Mesothelial cell of epicardium (in vitro differentiated cells): ENCODE measurements at regions not wholly inside any gene's neighbourhood (a gene's known extent, or its start where the extent isn't known, plus 50 kb on each side); places are given as distances from the start of the nearest gene placed in this dataset.
"Not testable (repeated sequence)": the region's sequence is repeated elsewhere in the genome, so short reads cannot be mapped to it uniquely, and the experiment has no call there.

ENCODE experiments used
- DNase-seq, 2 experiments: peaks; one replicate each; pipeline ENCODE4 v3.0.0; 2021; ENCODE audit warnings: low spot score in 2 of 2; ENCODE audit not compliant: unreplicated experiment in 2 of 2
- H3K27ac Mint-ChIP-seq: 2 replicates; pipeline ENCODE4 v1.8.0; 2021; ENCODE audit warnings: mixed read lengths
- H3K27me3 Mint-ChIP-seq: 2 replicates; pipeline ENCODE4 v1.8.0; 2021; ENCODE audit warnings: low read depth, mixed read lengths
- H3K36me3 Mint-ChIP-seq: 2 replicates; pipeline ENCODE4 v1.8.0; 2021; ENCODE audit warnings: mixed read lengths
- H3K4me1 Mint-ChIP-seq: 2 replicates; pipeline ENCODE4 v1.8.0; 2021; ENCODE audit warnings: mixed read lengths
- H3K4me3 Mint-ChIP-seq: 2 replicates; pipeline ENCODE4 v1.8.0; 2021; ENCODE audit warnings: mild to moderate bottlenecking, moderate library complexity, mixed read lengths
- H3K9me3 Mint-ChIP-seq: 2 replicates; pipeline ENCODE4 v1.8.0; 2021; ENCODE audit warnings: mixed read lengths
- CTCF ChIP-seq: fragments of 200-600 bp; sonication (generic); IDR thresholded peaks from one replicate; pipeline ENCODE4 v1.5.0; 2021; ENCODE audit warnings: antibody characterized with exemption; ENCODE audit not compliant: unreplicated experiment

- no peak overlapping the region for H3K4me3 Mint-ChIP-seq
- no peak for DNase-seq
- H3K4me1 Mint-ChIP-seq = no peaks in the 10 kb centered on the region
- no peak overlapping the region for H3K27ac Mint-ChIP-seq
- TF ChIP-seq CTCF = no peak
- no peaks in the 10 kb centered on the region for H3K27me3 Mint-ChIP-seq
- H3K9me3 Mint-ChIP-seq = peaks cover 54% of the 10 kb centered on the region
- H3K36me3 Mint-ChIP-seq = no peaks in the 10 kb centered on the region
Measured at GRCh38 chr10:9848278-9848677, 1169.4 kb upstream of the CELF2 start.

- Mint-ChIP-seq H3K4me1 (no peaks in the 10 kb centered on the region), H3K4me3 (no peak overlapping the region), H3K27ac (no peak overlapping the region), H3K27me3 (no peaks in the 10 kb centered on the region), H3K36me3 (no peaks in the 10 kb centered on the region), H3K9me3 (peaks cover 56% of the 10 kb centered on the region)
- TF ChIP-seq CTCF = no peak
- no peak for DNase-seq
Measured at GRCh38 chr10:9848981-9849380, 1168.7 kb upstream of the CELF2 start.

- DNase-seq = no peak
- H3K9me3 Mint-ChIP-seq = peaks cover 43% of the 10 kb centered on the region
- H3K27me3 Mint-ChIP-seq = no peaks in the 10 kb centered on the region
- no peak overlapping the region for H3K4me3 Mint-ChIP-seq
- H3K4me1 Mint-ChIP-seq = no peaks in the 10 kb centered on the region
- no peak for TF ChIP-seq CTCF
- H3K27ac Mint-ChIP-seq = no peak overlapping the region
- H3K36me3 Mint-ChIP-seq = no peaks in the 10 kb centered on the region
Measured at GRCh38 chr10:9850415-9850814, 1167.3 kb upstream of the CELF2 start.

- Mint-ChIP-seq H3K4me3 (no peak overlapping the region), H3K4me1 (no peaks in the 10 kb centered on the region), H3K27me3 (no peaks in the 10 kb centered on the region), H3K9me3 (peaks cover 46% of the 10 kb centered on the region), H3K36me3 (peaks cover 2% of the 10 kb centered on the region), H3K27ac (no peak overlapping the region)
- no peak for TF ChIP-seq CTCF
- DNase-seq = no peak
Measured at GRCh38 chr10:9851808-9852207, 1165.9 kb upstream of the CELF2 start.

DNA sequence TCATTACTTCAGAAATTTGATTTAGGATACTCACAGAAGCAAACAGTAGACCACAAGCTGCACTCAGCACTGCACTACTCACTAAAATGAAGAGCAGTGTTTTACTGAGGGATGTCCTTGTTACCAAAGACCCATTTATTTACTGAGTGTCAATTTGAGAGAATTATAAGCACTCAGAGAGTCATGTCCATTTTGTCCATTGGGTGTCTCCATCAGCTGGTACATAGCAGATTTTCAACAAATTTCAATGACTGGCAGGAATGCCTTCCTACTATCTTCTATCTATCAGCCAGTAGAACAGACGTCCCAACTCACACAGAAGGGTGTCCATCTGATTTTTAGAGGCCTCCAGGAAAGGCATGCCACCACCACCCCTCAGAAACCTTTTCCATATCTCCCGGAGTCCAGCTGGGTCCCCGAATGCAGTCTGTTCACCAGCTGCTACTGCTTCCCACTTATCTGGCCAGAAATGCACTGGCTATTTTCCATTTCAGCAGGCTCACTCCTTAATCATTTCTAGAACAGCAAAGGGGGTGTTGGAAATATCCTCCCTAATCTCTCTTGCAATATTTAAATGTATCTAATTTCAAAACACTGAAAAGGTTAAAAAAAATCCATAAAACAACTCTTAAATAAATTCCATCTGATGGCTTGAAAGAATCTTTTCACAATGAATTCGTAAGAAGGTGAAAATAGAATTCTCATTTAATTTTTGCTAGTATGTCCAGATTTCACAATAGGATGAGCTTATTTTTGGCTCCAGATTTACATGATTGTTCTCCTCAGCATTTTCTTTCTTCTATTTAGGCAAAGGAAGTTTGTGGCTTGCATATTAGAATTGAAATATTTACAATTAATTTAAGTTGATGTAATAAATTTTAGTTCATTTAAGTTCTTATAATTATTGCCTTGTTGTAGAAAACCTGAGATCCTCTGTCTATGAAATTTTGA is 1164.0 kb upstream of the CELF2 start:
- H3K27ac Mint-ChIP-seq = no peak overlapping the region
- peaks cover 2% of the 10 kb centered on the region for H3K36me3 Mint-ChIP-seq
- no peaks in the 10 kb centered on the region for H3K4me1 Mint-ChIP-seq
- no peak for DNase-seq
- no peak for TF ChIP-seq CTCF
- H3K9me3 Mint-ChIP-seq = peaks cover 45% of the 10 kb centered on the region
- no peak overlapping the region for H3K4me3 Mint-ChIP-seq
- H3K27me3 Mint-ChIP-seq = no peaks in the 10 kb centered on the region

DNA sequence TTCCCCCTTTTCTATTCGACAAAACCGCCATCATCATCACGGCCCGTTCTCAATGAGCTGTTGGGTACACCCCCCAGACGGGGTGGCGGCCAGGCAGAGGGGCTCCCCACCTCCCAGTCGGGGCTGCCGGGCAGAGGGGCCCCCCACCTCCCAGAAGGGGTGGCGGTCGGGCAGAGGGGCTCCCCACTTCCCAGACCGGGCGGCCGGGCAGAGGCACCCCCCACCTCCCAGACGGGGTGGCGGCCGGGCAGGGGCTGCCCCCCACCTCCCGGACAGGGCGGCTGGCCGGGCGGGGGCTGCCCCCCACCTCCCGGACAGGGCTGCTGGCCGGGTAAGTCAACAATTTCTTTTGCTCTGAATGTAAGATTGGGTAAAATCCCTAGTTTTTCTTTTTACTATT is 1162.2 kb upstream of the CELF2 start:
- not testable (repeated sequence) for DNase-seq, H3K4me1 Mint-ChIP-seq, H3K27ac Mint-ChIP-seq, H3K4me3 Mint-ChIP-seq, H3K27me3 Mint-ChIP-seq, H3K36me3 Mint-ChIP-seq
- H3K9me3 Mint-ChIP-seq = peaks cover 39% of the 10 kb centered on the region
